HL-60 (cell line): ENCODE measurements at regions not wholly inside any gene's neighbourhood (a gene's known extent, or its start where the extent isn't known, plus 50 kb on each side); places are given as distances from the start of the nearest gene placed in this dataset.

ENCODE experiments used
- DNase-seq, 2 experiments: peaks; one replicate each; pipeline ENCODE4 v3.0.0-alpha.2; 2010 to 2020; ENCODE audit warnings: low read depth in 1 of 2, low spot score in 1 of 2
- H3K27ac ChIP-seq: fragments of 250-450 bp; sonication (Bioruptor Pico); replicated peaks from 2 replicates; pipeline ENCODE4 v1.5.1; 2020; ENCODE audit warnings: mild to moderate bottlenecking, moderate library complexity
- H3K27me3 ChIP-seq: fragments of 250-450 bp; sonication (Bioruptor Pico); 2 replicates; pipeline ENCODE4 v1.5.1; 2021; ENCODE audit warnings: mild to moderate bottlenecking, moderate library complexity; ENCODE audit not compliant: insufficient read depth, poor library complexity, severe bottlenecking
- H3K4me3 ChIP-seq: replicated peaks from 2 replicates; pipeline ENCODE4 v1.5.1; 2011; ENCODE audit warnings: mild to moderate bottlenecking, control low read depth, low read length; ENCODE audit not compliant: insufficient read depth
- GABPA ChIP-seq: IDR thresholded peaks from 2 replicates; pipeline ENCODE4 v1.6.1; 2012; ENCODE audit warnings: low read depth
- POLR2AphosphoS5 ChIP-seq: IDR thresholded peaks from 2 replicates; pipeline ENCODE4 v1.6.1; 2012; ENCODE audit warnings: low read depth
- REST ChIP-seq: IDR thresholded peaks from 2 replicates; pipeline ENCODE4 v1.6.1; 2012; ENCODE audit warnings: low read depth; ENCODE audit not compliant: insufficient replicate concordance
- SPI1 ChIP-seq: IDR thresholded peaks from 2 replicates; pipeline ENCODE4 v1.6.1; 2012; ENCODE audit warnings: low read depth, mild to moderate bottlenecking, borderline replicate concordance
- TF ChIP-seq, protein P1 (sequence below): IDR thresholded peaks from one replicate; pipeline ENCODE4 v1.5.1; 2011; ENCODE audit warnings: low read length, control low read depth, inconsistent platforms; ENCODE audit not compliant: insufficient read depth

DNA sequence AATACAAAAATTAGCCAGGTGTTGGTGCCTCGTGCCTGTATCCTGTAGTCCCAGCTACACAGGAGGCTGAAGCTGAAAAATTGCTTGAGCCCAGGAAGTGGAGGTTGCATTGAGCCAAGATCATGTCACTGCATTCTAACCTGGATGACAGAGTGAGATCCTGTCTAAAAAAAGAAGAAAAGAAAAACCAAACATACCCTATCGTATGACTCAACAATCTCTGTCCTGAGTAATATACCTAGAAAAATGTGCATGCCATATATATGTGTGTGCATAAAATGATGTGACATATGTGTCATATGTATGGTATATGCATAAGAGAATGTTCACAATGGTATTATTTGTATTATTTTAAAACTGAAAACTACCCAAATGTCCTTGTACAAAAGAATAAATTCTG lies 261.5 kb upstream of the CLEC14A start:
- Histone ChIP-seq H3K4me3 (no peak overlapping the region), H3K27ac (no peak overlapping the region), H3K27me3 (no peaks in the 10 kb centered on the region)
- TF ChIP-seq POLR2AphosphoS5 = no peak
- no peak for DNase-seq

GRCh38 chr14:38512236-38512635 lies 256.3 kb upstream of the CLEC14A start:
- no peak for DNase-seq
- no peak overlapping the region for H3K4me3 ChIP-seq
- H3K27ac ChIP-seq = no peak overlapping the region
- TF ChIP-seq, protein P1, sequence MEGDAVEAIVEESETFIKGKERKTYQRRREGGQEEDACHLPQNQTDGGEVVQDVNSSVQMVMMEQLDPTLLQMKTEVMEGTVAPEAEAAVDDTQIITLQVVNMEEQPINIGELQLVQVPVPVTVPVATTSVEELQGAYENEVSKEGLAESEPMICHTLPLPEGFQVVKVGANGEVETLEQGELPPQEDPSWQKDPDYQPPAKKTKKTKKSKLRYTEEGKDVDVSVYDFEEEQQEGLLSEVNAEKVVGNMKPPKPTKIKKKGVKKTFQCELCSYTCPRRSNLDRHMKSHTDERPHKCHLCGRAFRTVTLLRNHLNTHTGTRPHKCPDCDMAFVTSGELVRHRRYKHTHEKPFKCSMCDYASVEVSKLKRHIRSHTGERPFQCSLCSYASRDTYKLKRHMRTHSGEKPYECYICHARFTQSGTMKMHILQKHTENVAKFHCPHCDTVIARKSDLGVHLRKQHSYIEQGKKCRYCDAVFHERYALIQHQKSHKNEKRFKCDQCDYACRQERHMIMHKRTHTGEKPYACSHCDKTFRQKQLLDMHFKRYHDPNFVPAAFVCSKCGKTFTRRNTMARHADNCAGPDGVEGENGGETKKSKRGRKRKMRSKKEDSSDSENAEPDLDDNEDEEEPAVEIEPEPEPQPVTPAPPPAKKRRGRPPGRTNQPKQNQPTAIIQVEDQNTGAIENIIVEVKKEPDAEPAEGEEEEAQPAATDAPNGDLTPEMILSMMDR = no peak
- no peak for TF ChIP-seq POLR2AphosphoS5
- TF ChIP-seq REST = no peak
- TF ChIP-seq GABPA = no peak
- no peak for TF ChIP-seq SPI1
- no peaks in the 10 kb centered on the region for H3K27me3 ChIP-seq

DNA sequence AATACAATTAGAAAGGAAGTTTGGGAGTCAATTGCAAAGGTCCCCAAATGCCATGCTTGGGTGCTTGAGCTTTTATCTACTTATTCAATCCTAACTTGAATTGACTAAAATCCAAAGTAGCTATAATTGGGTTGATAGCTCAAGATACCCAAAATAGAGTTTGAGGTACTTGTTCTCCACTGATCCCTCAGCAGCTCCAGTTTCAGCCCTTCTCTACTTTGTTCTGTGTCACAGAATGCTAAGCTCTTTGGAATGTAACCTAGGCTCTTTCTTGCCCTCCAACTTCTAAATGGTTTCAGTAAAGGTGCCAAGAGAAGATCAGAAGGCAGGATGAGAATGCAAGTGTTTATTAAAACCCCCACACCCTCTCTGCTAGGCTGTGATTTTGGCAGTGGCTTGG lies 251.4 kb upstream of the CLEC14A start:
- Histone ChIP-seq H3K4me3 (no peak overlapping the region), H3K27ac (no peak overlapping the region), H3K27me3 (no peaks in the 10 kb centered on the region)
- no peak for TF ChIP-seq GABPA
- no peak for TF ChIP-seq SPI1
- TF ChIP-seq, protein P1 = no peak
- no peak for TF ChIP-seq POLR2AphosphoS5
- TF ChIP-seq REST = no peak
- no peak for DNase-seq

- H3K4me3 ChIP-seq = no peak overlapping the region
- DNase-seq = no peak
- no peak overlapping the region for H3K27ac ChIP-seq
- H3K27me3 ChIP-seq = no peaks in the 10 kb centered on the region
- TF ChIP-seq GABPA = no peak
- TF ChIP-seq POLR2AphosphoS5 = no peak
- TF ChIP-seq SPI1 = no peak
- TF ChIP-seq, protein P1 = no peak
- TF ChIP-seq REST = no peak
These were observed 250.0 kb upstream of the CLEC14A start for GRCh38 chr14:38505973-38506249.
